GM18873 (cell line): ENCODE measurements at regions not wholly inside any gene's neighbourhood (a gene's known extent, or its start where the extent isn't known, plus 50 kb on each side); places are given as distances from the start of the nearest gene placed in this dataset.
A peak's percentile ranks its signal among the peaks of the same experiment; 100 is the strongest.

Experiments used
- ATAC-seq: cut with Tn5 transposase; IDR thresholded peaks from one replicate; pipeline ENCODE4 v1.9.1; 2021; ENCODE audit warnings: mild to moderate bottlenecking, moderate library complexity, moderate number of reproducible peaks; ENCODE audit not compliant: unreplicated experiment, low FRiP score

GRCh38 chr6:44701038-44701636 is 313.6 kb downstream of the CDC5L start:
- ATAC-seq: no peak

DNA sequence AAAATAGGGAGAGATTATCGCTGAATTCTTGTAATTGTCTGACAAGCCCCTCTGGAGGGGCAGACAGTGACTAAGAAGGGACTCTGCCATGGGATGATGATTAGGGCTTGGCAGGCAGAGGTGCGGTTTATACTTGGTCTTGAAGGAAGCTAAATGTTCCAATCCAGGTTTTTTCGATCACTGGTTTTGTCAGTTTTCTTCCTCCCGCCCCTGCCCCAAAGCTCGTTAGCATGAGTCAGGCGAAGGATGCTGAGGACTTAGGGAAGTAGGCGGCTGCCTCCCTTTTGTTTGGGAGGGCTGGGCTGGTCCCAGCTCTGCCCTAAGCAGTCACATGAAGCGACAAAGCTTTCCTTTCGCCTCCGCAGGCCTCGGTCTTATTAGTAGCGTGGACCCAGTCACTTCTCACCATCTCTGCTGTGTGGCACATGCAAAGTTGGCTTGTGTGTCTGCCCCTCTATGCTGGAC is 314.2 kb downstream of the CDC5L start:
- ATAC-seq: no peak

DNA sequence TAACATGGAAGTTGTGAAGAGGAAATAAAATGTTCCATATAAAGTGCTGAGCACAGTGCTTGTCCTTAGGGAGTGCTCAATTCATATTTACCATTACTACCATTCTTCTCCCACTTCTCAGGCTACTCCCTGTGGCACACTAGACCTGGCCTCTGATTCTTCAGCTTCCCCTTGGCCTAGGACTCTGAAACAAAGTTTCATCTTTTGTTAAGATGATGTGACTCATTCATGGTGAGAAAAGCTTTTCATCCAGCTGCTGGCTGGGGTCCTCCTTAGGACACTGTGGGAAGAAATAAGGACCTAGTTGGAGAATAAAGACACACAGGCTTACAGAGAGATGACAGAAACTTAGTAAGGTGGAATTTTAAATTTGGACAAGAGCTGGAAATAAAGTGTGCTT is 314.8 kb downstream of the CDC5L start:
- no peak for ATAC-seq

DNA sequence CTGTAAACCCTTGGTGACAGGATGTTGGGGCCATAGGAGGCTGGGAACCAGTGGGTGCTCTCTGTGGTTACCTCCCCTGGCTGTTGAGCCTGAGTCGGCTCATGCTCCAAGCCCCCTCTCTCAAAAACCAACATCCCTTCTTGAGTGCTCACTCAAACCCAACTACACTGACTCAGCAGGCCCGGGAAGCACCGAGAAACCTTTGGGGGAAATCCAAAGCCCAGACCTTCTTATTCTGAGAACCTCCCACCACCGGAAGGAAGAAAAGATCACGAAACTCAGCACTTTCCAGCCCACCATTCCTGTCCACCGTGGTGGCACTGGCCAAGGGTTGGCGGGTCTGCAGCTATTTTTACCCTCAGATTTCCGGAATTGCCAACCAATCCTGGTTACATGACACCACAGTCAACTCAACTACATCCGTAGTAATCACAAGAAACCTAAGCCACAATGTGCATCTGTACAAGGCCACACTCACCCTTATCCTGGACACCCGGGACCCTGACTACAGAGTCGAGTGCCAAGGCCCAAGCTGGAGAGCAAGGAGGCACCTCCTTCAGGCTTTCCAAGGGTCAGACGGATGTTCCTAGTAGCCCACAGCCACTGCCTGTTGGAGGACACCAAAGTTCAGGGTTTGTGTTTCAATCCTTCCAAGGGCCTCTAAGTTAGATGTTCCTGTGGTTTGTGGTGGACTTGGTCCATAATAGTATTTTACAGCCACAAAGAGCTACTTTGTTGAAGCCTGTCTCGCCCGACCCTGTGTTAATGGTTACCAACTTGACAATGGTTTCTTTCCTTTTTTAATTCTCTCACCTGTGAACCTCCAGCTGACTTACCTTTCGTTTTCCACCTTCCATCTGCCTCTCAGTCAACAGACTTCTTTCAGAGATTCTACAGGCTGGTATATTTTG is 317.0 kb downstream of the CDC5L start:
- peak; percentile 72 for ATAC-seq

GRCh38 chr6:44705596-44705995 is 318.1 kb downstream of the CDC5L start:
- ATAC-seq: no peak

DNA sequence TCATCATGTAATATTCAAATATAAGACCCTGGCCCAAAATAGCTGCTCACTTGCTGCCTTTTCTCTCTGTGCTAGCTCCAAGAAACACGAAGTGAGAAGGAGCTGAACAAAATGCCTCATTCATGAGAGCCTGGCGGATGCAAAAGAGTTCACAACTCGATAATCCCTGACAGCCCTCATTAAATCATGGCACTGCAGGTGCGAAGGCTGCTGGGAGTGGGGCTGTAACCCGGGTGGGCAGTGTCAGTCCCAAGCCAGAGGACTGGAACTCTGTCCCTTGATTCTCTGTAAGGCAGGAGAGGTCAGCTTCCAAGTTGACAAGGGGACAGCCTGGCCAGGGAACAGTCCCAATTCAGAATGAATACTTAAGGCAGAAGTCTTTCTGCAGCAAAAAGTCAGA is 318.5 kb downstream of the CDC5L start:
- ATAC-seq: no peak

- no peak for ATAC-seq
These were observed 320.7 kb downstream of the CDC5L start for GRCh38 chr6:44708208-44708607.

GRCh38 chr6:44712353-44713111 is 325.0 kb downstream of the CDC5L start:
- ATAC-seq: no peak

DNA sequence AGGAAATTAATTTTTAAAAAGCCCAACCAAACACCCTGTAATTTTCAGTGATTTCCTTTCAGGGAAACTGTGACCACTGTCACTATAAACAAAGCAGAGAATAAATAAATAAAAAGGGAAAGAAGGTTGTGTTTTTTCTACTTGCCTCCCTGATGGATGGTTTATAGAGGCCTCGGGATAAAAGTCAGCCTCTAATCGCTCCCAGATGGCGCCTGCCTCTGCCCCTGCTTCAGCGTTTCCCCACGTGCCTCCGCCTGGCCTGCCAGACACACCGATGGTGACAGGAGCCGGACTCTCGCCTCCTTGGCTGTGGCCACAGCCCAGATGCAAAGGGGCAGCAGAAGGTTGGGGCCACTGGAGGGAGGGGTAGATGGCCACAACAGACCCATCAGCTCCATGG is 327.7 kb downstream of the CDC5L start:
- ATAC-seq: no peak

GRCh38 chr6:44715925-44716324 is 328.4 kb downstream of the CDC5L start:
- ATAC-seq: no peak

- ATAC-seq: no peak
These were observed 329.9 kb downstream of the CDC5L start for GRCh38 chr6:44717431-44717830.

DNA sequence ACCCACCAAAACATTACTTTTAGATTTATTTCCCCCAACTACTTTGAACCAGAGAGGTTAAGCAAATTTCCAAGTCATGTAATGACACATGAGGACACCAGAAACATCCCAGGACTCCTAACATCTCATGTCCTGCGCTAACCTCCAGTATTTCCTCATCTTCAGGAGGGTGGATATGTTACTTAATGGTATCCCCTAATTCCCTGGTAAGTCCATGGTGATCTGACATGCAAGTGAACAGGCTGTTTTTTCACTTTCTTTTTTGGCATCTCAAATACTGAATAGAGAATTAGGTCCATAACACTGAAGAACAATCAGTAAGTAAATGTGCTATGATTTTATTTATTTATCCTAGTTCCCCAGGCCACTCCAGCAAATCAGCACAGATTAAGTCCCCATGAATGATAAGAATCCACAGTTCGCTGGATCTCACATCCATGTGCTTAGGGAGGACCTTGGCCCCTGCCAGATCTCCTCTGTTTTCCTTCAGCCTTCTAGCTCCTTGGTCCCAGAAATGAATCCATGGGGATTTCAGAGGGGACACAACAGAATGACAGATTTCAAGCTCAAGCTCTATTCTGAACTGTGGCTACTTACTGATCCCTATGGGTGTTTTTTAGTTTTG is 334.6 kb downstream of the CDC5L start:
- no peak for ATAC-seq

DNA sequence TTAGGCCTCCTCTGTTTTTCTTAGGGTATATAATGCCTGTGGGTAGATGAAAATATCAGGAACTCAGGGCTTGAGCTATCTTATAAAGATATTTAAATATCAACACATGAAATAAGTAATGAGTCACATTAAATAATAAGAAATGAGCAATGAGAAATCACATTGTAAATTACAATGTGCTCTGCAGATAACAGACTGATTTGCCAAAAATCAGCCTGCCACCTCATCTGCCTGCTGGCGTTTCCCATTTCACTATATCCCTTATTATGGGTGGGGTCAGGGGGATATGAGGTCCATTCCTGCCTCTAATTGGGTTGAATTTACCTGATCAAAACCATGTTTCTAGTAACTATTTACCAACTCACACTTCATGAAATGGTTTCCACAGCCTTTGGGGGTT is 335.2 kb downstream of the CDC5L start:
- ATAC-seq: no peak

DNA sequence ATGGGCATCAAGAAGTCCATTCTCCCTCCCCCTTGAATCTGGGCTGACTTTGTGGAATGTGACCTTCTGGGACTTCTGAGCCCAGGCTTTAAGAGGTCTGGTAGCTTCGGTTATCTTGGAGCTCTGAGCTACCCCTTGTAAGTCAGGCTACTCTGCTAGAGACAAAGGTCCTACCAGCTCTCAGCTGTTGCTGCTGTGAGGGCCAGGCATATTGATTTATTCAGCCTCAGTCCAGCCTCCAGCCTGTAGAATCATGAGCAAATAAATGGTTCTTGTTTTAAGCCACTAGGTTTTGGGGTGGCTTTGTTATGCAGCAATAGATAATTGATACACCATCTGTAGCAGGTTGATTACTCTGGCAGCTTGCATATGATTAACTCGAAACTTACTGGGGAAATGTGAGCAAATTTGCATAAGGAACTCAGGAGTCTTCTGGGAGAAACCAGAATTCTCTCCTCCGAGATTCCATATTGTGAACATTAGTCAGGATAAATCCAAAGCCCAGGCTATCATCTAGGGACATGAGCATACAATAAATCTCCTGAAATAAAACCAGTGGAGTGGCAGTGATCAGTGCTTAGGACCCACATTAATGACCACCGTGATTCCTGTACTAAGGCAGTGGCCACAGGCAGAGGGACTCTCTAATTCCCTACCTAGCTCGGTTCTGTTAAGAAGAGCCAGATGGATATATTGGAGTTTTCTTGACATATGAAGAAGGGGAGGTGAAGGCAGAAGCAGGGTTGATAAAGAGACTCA is 336.1 kb downstream of the CDC5L start:
- no peak for ATAC-seq

DNA sequence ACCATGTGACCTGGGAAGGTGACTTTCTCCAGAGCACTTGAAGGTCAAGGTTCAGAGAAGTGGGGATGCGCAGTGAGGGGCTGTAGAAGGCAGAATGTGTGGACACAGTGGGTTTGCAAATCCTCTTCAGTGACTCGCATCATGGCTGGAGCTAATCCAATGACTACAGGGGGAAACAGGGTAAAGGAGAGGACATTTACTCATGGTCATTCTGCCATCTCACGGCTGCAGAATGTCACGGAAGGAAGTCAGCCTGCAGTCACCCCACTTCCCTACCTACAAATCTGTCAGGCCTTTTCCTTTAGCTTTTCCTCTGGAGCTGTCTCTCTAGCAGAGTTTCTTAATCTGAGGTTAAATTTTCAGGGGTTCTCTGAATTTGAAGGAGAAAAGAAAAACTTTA is 337.6 kb downstream of the CDC5L start:
- no peak for ATAC-seq

GRCh38 chr6:44727651-44728630 is 340.4 kb downstream of the CDC5L start:
- no peak for ATAC-seq

DNA sequence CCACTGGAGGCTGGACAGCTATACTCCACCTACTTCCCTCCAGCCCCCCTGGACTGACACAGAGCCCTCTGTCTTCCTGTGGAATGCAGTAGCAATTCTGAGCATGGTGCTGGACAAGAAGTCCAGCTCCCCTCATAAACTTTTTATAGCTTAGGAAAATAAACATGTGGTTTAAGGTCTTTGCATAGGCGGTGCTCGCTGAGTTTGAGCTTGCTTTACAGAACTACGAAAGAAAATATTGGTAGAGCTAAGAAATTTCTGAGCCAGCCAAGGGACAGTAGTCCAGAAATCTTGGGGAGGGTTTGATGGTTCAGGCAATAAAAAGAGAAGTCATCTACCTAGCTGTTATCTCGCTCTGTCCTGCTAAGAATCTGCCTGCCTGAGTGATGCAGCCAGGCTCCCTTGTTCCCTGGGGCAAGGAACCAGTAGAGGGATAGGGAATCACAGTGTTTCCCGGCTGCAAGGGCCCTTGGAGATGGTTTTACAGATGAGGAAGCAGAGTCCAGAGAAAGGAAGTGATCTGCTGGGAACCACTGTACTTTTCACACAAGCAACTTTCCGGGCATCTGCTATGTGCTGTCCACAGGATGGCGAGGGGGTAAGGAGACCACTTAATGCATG is 343.4 kb downstream of the CDC5L start:
- no peak for ATAC-seq

- ATAC-seq: no peak
These were observed 344.1 kb downstream of the CDC5L start for GRCh38 chr6:44731485-44732095.
